Aorta (tissue), 5 donors: ENCODE measurements at regions not wholly inside any gene's neighbourhood (a gene's known extent, or its start where the extent isn't known, plus 50 kb on each side); places are given as distances from the start of the nearest gene placed in this dataset.

Experiments used
- ATAC-seq: fragments of 200-7000 bp; cut with Tn5 transposase; one replicate; pipeline ENCODE4 v1.9.1; 2022; ENCODE audit warnings: moderate library complexity; ENCODE audit not compliant: low FRiP score
- DNase-seq, 2 donors: peaks; one replicate each; pipeline ENCODE4 v3.0.0-alpha.2; 2020
- H3K27ac ChIP-seq, 2 donors: one replicate each; pipeline ENCODE4 v1.5.1; 2013; ENCODE audit warnings: low read length in 2 of 2, mild to moderate bottlenecking in 2 of 2, moderate library complexity in 2 of 2, control low read depth in 1 of 2, inconsistent platforms in 1 of 2, low read depth in 1 of 2
- H3K27me3 ChIP-seq, 2 donors: one replicate each; pipeline ENCODE4 v1.6.1; 2013; ENCODE audit warnings: control low read depth in 1 of 2, low read length in 1 of 2, mild to moderate bottlenecking in 1 of 2, moderate library complexity in 1 of 2; ENCODE audit not compliant: insufficient read depth in 2 of 2, control insufficient read depth in 1 of 2
- H3K36me3 ChIP-seq, 2 donors: one replicate each; pipeline ENCODE4 v1.6.1; 2013; ENCODE audit warnings: control low read depth in 1 of 2, low read length in 1 of 2, mild to moderate bottlenecking in 1 of 2; ENCODE audit not compliant: insufficient read depth in 2 of 2, control insufficient read depth in 1 of 2
- H3K4me1 ChIP-seq, 2 donors: one replicate each; pipeline ENCODE4 v1.6.1; 2013; ENCODE audit warnings: low read length in 2 of 2, control low read depth in 1 of 2, mild to moderate bottlenecking in 1 of 2, moderate library complexity in 1 of 2; ENCODE audit not compliant: insufficient read depth in 2 of 2, control insufficient read depth in 1 of 2
- H3K4me3 ChIP-seq, 2 donors: one replicate each; pipeline ENCODE4 v1.5.1; 2013; ENCODE audit warnings: low read length in 2 of 2, control low read depth in 1 of 2, mild to moderate bottlenecking in 1 of 2
- H3K9me3 ChIP-seq: one replicate; pipeline ENCODE4 v1.6.1; 2013; ENCODE audit warnings: mild to moderate bottlenecking, low read length; ENCODE audit not compliant: control insufficient read depth
- WGBS, 2 donors: extraction: QIAGEN DNeasy Blood & Tissue Kit; methylation state at CpG; one replicate each; pipeline ENCODE4 v1.1.7; 2013; 5-methylcytosine and 5-hydroxymethylcytosine counted together
- intact Hi-C, 2 donors: fragments of 100-400 bp; cut with DNase I; formaldehyde crosslinking; loops; one replicate each; pipeline versions ENCODE4 v1.14.2 to v1.15.0; 2022
- donor health status: healthy with polysubstance abuse.
- donor health status: Bipolar disorder and iron deficiency.
- donor health status: DM: no; HTN: no; CAD: no.
- donor health status: DM: no; HTN: no; CAD: no.
- donor health status: DM: yes; HTN: yes; CAD: no.

GRCh38 chr11:96641261-96641660, 251.4 kb downstream of the JRKL start:
- H3K4me3 ChIP-seq, result no peak overlapping the region
- H3K4me1 ChIP-seq, result no peaks in the 10 kb centered on the region
- WGBS, 2 donors, result 76 to 85% methylated on average over 2 of the region's 2 CpGs
- H3K36me3 ChIP-seq, result no peaks in the 10 kb centered on the region
- peaks cover 2% of the 10 kb centered on the region for H3K9me3 ChIP-seq
- no peak for DNase-seq
- intact Hi-C loops, result no loop called here
- H3K27me3 ChIP-seq, result no peaks in the 10 kb centered on the region
- ATAC-seq, result no peak
- no peak overlapping the region for H3K27ac ChIP-seq

- DNase-seq (no peak), ATAC-seq (no peak)
- H3K27me3 ChIP-seq, result no peaks in the 10 kb centered on the region
- no peak overlapping the region for H3K4me3 ChIP-seq
- intact Hi-C loops, result no loop called here
- H3K27ac ChIP-seq, result no peak overlapping the region
- no peaks in the 10 kb centered on the region for H3K36me3 ChIP-seq
- WGBS, 2 donors, result 88 to 89% methylated on average over 1 of the region's 1 CpG
- no peaks in the 10 kb centered on the region for H3K9me3 ChIP-seq
- no peaks in the 10 kb centered on the region for H3K4me1 ChIP-seq
These were observed 252.8 kb downstream of the JRKL start for GRCh38 chr11:96642583-96642982.

DNA sequence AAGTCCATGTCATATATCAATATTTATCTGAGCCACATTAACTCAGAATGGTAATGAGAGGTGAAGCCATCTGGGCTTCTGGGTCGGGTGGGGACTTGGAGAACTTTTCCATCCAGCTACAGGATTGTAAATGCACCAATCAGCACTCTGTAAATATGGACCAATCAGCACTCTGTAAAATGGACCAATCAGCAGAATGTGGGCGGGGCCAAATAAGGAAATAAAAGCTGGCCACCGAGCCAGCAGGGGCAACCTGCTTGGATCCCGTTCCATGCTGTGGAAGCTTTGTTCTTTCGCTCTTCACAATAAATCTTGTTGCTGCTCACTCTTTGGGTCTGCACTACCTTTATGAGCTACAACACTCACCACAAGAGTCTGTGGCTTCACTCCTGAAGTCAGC, 253.4 kb downstream of the JRKL start:
- Histone ChIP-seq H3K27ac (no peak overlapping the region), H3K36me3 (no peaks in the 10 kb centered on the region), H3K27me3 (no peaks in the 10 kb centered on the region), H3K4me3 (no peak overlapping the region), H3K4me1 (no peaks in the 10 kb centered on the region), H3K9me3 (no peaks in the 10 kb centered on the region)
- intact Hi-C loops, result no loop called here
- DNase-seq (no peak), ATAC-seq (no peak)
- 87 to 95% methylated on average over 5 of the region's 5 CpGs for WGBS, 2 donors

GRCh38 chr11:96647621-96648020, 257.8 kb downstream of the JRKL start:
- Histone ChIP-seq H3K4me1 (no peaks in the 10 kb centered on the region), H3K4me3 (no peak overlapping the region), H3K27ac (no peak overlapping the region), H3K27me3 (no peaks in the 10 kb centered on the region), H3K9me3 (no peaks in the 10 kb centered on the region), H3K36me3 (no peaks in the 10 kb centered on the region)
- intact Hi-C loops, result no loop called here
- 72 to 80% methylated on average over 5 of the region's 5 CpGs for WGBS, 2 donors
- DNase-seq, result no peak
- ATAC-seq, result no peak

DNA sequence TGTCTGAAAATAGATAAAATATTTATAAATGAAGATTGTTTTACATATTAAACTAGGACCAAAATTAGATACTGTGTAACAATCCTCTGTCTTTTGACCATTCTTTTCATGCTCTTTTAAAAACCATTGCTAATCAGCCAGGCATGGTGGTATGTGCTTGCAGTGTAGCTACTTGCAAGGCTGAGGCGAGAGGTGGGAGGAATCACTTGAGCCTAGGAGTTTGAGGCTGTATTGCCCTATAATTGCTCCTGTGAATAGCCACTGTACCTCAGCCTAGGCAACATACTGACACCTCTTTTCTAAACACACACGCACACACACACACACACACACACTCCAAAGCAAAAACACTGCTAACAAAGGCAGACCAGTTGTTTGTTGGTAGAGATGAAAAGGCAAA, 259.2 kb downstream of the JRKL start:
- no peaks in the 10 kb centered on the region for H3K4me1 ChIP-seq
- 76 to 80% methylated on average over 2 of the region's 2 CpGs for WGBS, 2 donors
- no peaks in the 10 kb centered on the region for H3K36me3 ChIP-seq
- no peak for DNase-seq
- H3K9me3 ChIP-seq, result no peaks in the 10 kb centered on the region
- no peaks in the 10 kb centered on the region for H3K27me3 ChIP-seq
- ATAC-seq, result no peak
- no peak overlapping the region for H3K4me3 ChIP-seq
- intact Hi-C loops, result no loop called here
- H3K27ac ChIP-seq, result no peak overlapping the region

- H3K9me3 ChIP-seq, result no peaks in the 10 kb centered on the region
- intact Hi-C loops, result no loop called here
- no peaks in the 10 kb centered on the region for H3K36me3 ChIP-seq
- H3K27me3 ChIP-seq, result no peaks in the 10 kb centered on the region
- WGBS, 2 donors, result 90 to 93% methylated on average over 2 of the region's 2 CpGs
- ATAC-seq (no peak), DNase-seq (no peak)
- no peak overlapping the region for H3K4me3 ChIP-seq
- H3K27ac ChIP-seq, result no peak overlapping the region
- H3K4me1 ChIP-seq, result no peaks in the 10 kb centered on the region
These were observed 262.7 kb downstream of the JRKL start for GRCh38 chr11:96652516-96652915.

- ATAC-seq, result no peak
- 84 to 93% methylated on average over 2 of the region's 2 CpGs for WGBS, 2 donors
These were observed 265.7 kb downstream of the JRKL start for GRCh38 chr11:96655474-96655873.

GRCh38 chr11:96658436-96658835, 268.6 kb downstream of the JRKL start:
- H3K4me3 ChIP-seq, result no peak overlapping the region
- DNase-seq (no peak), ATAC-seq (no peak)
- H3K27me3 ChIP-seq, result no peaks in the 10 kb centered on the region
- no peaks in the 10 kb centered on the region for H3K36me3 ChIP-seq
- intact Hi-C loops, result no loop called here
- no peaks in the 10 kb centered on the region for H3K4me1 ChIP-seq
- no peak overlapping the region for H3K27ac ChIP-seq
- 34 to 43% methylated on average over 5 of the region's 5 CpGs for WGBS, 2 donors
- H3K9me3 ChIP-seq, result no peaks in the 10 kb centered on the region

More at GRCh38 chr11:96655474-96655873, 265.7 kb downstream of the JRKL start:
- Histone ChIP-seq H3K9me3 (no peaks in the 10 kb centered on the region), H3K4me3 (no peak overlapping the region), H3K4me1 (no peaks in the 10 kb centered on the region), H3K27ac (no peak overlapping the region), H3K27me3 (no peaks in the 10 kb centered on the region), H3K36me3 (no peaks in the 10 kb centered on the region)
- DNase-seq, result no peak
- intact Hi-C loops, result no loop called here

- no peak for DNase-seq
- ATAC-seq, result no peak
- Histone ChIP-seq H3K4me3 (no peak overlapping the region), H3K9me3 (no peaks in the 10 kb centered on the region), H3K4me1 (no peaks in the 10 kb centered on the region), H3K27ac (no peak overlapping the region), H3K36me3 (no peaks in the 10 kb centered on the region), H3K27me3 (no peaks in the 10 kb centered on the region)
- intact Hi-C loops, result no loop called here
- 44 to 45% methylated on average over 2 of the region's 2 CpGs for WGBS, 2 donors
These were observed 274.3 kb downstream of the JRKL start for GRCh38 chr11:96664110-96664509.
